CD14-positive monocyte (primary cell): ENCODE measurements at regions not wholly inside any gene's neighbourhood (a gene's known extent, or its start where the extent isn't known, plus 50 kb on each side); places are given as distances from the start of the nearest gene placed in this dataset.

Experiments used
- DNase-seq, 3 donors: peaks; one replicate each; pipeline ENCODE4 v3.0.0-alpha.2; 2011 to 2022
- H2AFZ ChIP-seq: 2 replicates; pipeline ENCODE4 v1.6.0; 2012; ENCODE audit warnings: mild to moderate bottlenecking, low read depth, low read length, inconsistent platforms; ENCODE audit not compliant: insufficient read depth, poor library complexity, severe bottlenecking
- H3K27ac ChIP-seq, 2 donors: 1 replicate in 1 of 2; 2 replicates in 1 of 2; pipeline ENCODE4 v1.5.1; 2012 to 2013; ENCODE audit warnings: low read length in 2 of 2, control low read depth in 1 of 2, inconsistent platforms in 1 of 2, low read depth in 1 of 2, mild to moderate bottlenecking in 1 of 2
- H3K27me3 ChIP-seq, 2 donors: one replicate each; pipeline versions ENCODE4 v1.6.0 to v1.6.1; 2011 to 2013; ENCODE audit warnings: low read length in 2 of 2; ENCODE audit not compliant: control insufficient read depth in 2 of 2, insufficient read depth in 2 of 2
- H3K36me3 ChIP-seq, 2 donors: replicated peaks in 1 of 2; 1 replicate in 1 of 2; 2 replicates in 1 of 2; pipeline versions ENCODE4 v1.5.1 to v1.6.1; 2012 to 2013; ENCODE audit warnings: low read length in 2 of 2, control low read depth in 1 of 2, inconsistent platforms in 1 of 2, mild to moderate bottlenecking in 1 of 2; ENCODE audit not compliant: insufficient read depth in 2 of 2, control insufficient read depth in 1 of 2
- H3K4me1 ChIP-seq, 2 donors: 1 replicate in 1 of 2; 2 replicates in 1 of 2; pipeline versions ENCODE4 v1.5.1 to v1.6.1; 2012 to 2013; ENCODE audit warnings: low read length in 2 of 2, control low read depth in 1 of 2, inconsistent platforms in 1 of 2, mild to moderate bottlenecking in 1 of 2, moderate library complexity in 1 of 2; ENCODE audit not compliant: insufficient read depth in 2 of 2, control insufficient read depth in 1 of 2
- H3K4me2 ChIP-seq: replicated peaks from 2 replicates; pipeline ENCODE3; 2012; ENCODE audit warnings: low read length, moderate library complexity, mild to moderate bottlenecking; ENCODE audit not compliant: poor library complexity, severe bottlenecking; ENCODE audit errors: extremely low read depth
- H3K4me3 ChIP-seq, 3 experiments: fragments of 200-600 bp in 1 of 3; sonication (generic) in 1 of 3; replicated peaks in 1 of 3; 1 replicate in 2 of 3; 2 replicates in 1 of 3; pipeline ENCODE4 v1.5.1; 2011 to 2013; ENCODE audit warnings: low read length in 3 of 3, mild to moderate bottlenecking in 3 of 3, control low read depth in 2 of 3, low read depth in 2 of 3, inconsistent platforms in 1 of 3, moderate library complexity in 1 of 3
- H3K79me2 ChIP-seq: 2 replicates; pipeline ENCODE4 v1.6.0; 2012; ENCODE audit warnings: mild to moderate bottlenecking, control low read depth, inconsistent platforms, low read length, moderate library complexity; ENCODE audit not compliant: insufficient read depth
- H3K9ac ChIP-seq: 2 replicates; pipeline ENCODE4 v1.6.0; 2017; ENCODE audit warnings: low read length, mild to moderate bottlenecking; ENCODE audit not compliant: insufficient read depth, poor library complexity, severe bottlenecking
- H3K9me3 ChIP-seq, 2 donors: replicated peaks in 1 of 2; 1 replicate in 1 of 2; 2 replicates in 1 of 2; pipeline versions ENCODE4 v1.5.1 to v1.6.1; 2012 to 2013; ENCODE audit warnings: low read length in 2 of 2, control low read depth in 1 of 2; ENCODE audit not compliant: control insufficient read depth in 1 of 2, insufficient read depth in 1 of 2
- H4K20me1 ChIP-seq: 2 replicates; pipeline ENCODE4 v1.6.0; 2012; ENCODE audit warnings: mild to moderate bottlenecking, low read length, control low read depth, moderate library complexity; ENCODE audit not compliant: insufficient read depth
- H3K27ac Mint-ChIP-seq, 7 donors: one replicate each; pipeline ENCODE4 v1.8.0; 2020; ENCODE audit warnings: mild to moderate bottlenecking in 7 of 7, mixed read lengths in 7 of 7, moderate library complexity in 6 of 7, inconsistent platforms in 2 of 7
- H3K27me3 Mint-ChIP-seq, 3 donors: one replicate each; pipeline ENCODE4 v1.8.0; 2021 to 2022; ENCODE audit warnings: low read depth in 3 of 3, mild to moderate bottlenecking in 3 of 3, mixed read lengths in 3 of 3, moderate library complexity in 3 of 3, inconsistent platforms in 1 of 3
- H3K36me3 Mint-ChIP-seq, 2 donors: one replicate each; pipeline ENCODE4 v1.8.0; 2020; ENCODE audit warnings: mixed read lengths in 2 of 2, inconsistent platforms in 1 of 2, mild to moderate bottlenecking in 1 of 2
- H3K4me1 Mint-ChIP-seq: one replicate; pipeline ENCODE4 v1.8.0; 2020; ENCODE audit warnings: mild to moderate bottlenecking, mixed read lengths
- H3K4me3 Mint-ChIP-seq, 2 donors: one replicate each; pipeline ENCODE4 v1.8.0; 2020; ENCODE audit warnings: mild to moderate bottlenecking in 2 of 2, mixed read lengths in 2 of 2, moderate library complexity in 1 of 2
- H3K9me3 Mint-ChIP-seq, 7 donors: one replicate each; pipeline ENCODE4 v1.8.0; 2020 to 2022; ENCODE audit warnings: mixed read lengths in 7 of 7, mild to moderate bottlenecking in 6 of 7, moderate library complexity in 6 of 7, inconsistent platforms in 2 of 7
- WGBS: methylation state at CpG from one replicate; pipeline ENCODE4 v1.1.5; 2013; ENCODE audit warnings: missing lambda C conversion rate; ENCODE audit not compliant: insufficient coverage; 5-methylcytosine and 5-hydroxymethylcytosine counted together
- intact Hi-C, 2 donors: fragments of 100-400 bp; cut with micrococcal nuclease; formaldehyde crosslinking; loops; one replicate each; pipeline versions ENCODE4 v1.15.0 to v1.15.1; 2023
- TF ChIP-seq, protein P1 (sequence below): fragments of 200-600 bp; IDR thresholded peaks from one replicate; pipeline ENCODE4 v1.8.0; 2022; ENCODE audit warnings: antibody characterized with exemption, mild to moderate bottlenecking

- Histone ChIP-seq H3K4me2 (no peak overlapping the region), H3K4me1 (no peaks in the 10 kb centered on the region), H3K9me3 (no peaks in the 10 kb centered on the region), H3K4me3 (no peak overlapping the region), H3K27me3 (no peaks in the 10 kb centered on the region), H3K79me2 (no peaks in the 10 kb centered on the region), H3K36me3 (no peaks in the 10 kb centered on the region), H3K27ac (no peak overlapping the region), H2AFZ (no peak overlapping the region), H4K20me1 (no peaks in the 10 kb centered on the region), H3K9ac (no peak overlapping the region)
- Mint-ChIP-seq H3K4me3 (no peak overlapping the region), H3K4me1 (no peaks in the 10 kb centered on the region), H3K27me3 (peaks cover 2 to 4% (median 3%) of the 10 kb centered on the region in 3 donors), H3K36me3 (no peaks in the 10 kb centered on the region), H3K27ac (no peak overlapping the region), H3K9me3 (peaks cover 0 to 3% (median 0%) of the 10 kb centered on the region in 7 donors)
- intact Hi-C loops = no loop called here
- TF ChIP-seq, protein P1, sequence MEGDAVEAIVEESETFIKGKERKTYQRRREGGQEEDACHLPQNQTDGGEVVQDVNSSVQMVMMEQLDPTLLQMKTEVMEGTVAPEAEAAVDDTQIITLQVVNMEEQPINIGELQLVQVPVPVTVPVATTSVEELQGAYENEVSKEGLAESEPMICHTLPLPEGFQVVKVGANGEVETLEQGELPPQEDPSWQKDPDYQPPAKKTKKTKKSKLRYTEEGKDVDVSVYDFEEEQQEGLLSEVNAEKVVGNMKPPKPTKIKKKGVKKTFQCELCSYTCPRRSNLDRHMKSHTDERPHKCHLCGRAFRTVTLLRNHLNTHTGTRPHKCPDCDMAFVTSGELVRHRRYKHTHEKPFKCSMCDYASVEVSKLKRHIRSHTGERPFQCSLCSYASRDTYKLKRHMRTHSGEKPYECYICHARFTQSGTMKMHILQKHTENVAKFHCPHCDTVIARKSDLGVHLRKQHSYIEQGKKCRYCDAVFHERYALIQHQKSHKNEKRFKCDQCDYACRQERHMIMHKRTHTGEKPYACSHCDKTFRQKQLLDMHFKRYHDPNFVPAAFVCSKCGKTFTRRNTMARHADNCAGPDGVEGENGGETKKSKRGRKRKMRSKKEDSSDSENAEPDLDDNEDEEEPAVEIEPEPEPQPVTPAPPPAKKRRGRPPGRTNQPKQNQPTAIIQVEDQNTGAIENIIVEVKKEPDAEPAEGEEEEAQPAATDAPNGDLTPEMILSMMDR = no peak
- WGBS = 95% methylated on average over 13 of the region's 14 CpGs
- no peak for DNase-seq
These were observed 243.2 kb upstream of the TSHZ3 start for GRCh38 chr19:31592456-31592855.

GRCh38 chr19:31594701-31595100, 245.5 kb upstream of the TSHZ3 start:
- Histone ChIP-seq H3K27ac (no peak overlapping the region), H3K79me2 (no peaks in the 10 kb centered on the region), H3K36me3 (no peaks in the 10 kb centered on the region), H3K4me1 (no peaks in the 10 kb centered on the region), H3K9ac (no peak overlapping the region), H3K27me3 (no peaks in the 10 kb centered on the region), H2AFZ (no peak overlapping the region), H3K4me3 (no peak overlapping the region), H3K9me3 (no peaks in the 10 kb centered on the region), H4K20me1 (no peaks in the 10 kb centered on the region), H3K4me2 (no peak overlapping the region)
- no peak overlapping the region for H3K4me3 Mint-ChIP-seq
- H3K4me1 Mint-ChIP-seq = no peaks in the 10 kb centered on the region
- no peaks in the 10 kb centered on the region for H3K36me3 Mint-ChIP-seq
- TF ChIP-seq, protein P1 = no peak
- intact Hi-C loops = no loop called here
- peaks cover 0 to 3% (median 0%) of the 10 kb centered on the region in 7 donors for H3K9me3 Mint-ChIP-seq
- H3K27ac Mint-ChIP-seq = no peak overlapping the region
- 100% methylated on average over 1 of the region's 6 CpGs for WGBS
- no peak for DNase-seq
- peaks cover 3 to 4% (median 4%) of the 10 kb centered on the region in 3 donors for H3K27me3 Mint-ChIP-seq
